PC-9 (cell line): ENCODE measurements at regions not wholly inside any gene's neighbourhood (a gene's known extent, or its start where the extent isn't known, plus 50 kb on each side); places are given as distances from the start of the nearest gene placed in this dataset.

Experiments
- CTCF ChIP-seq: fragments of 200-600 bp; sonication (generic); conservative IDR thresholded peaks from 2 replicates; pipeline ENCODE4 v1.6.1; 2017; ENCODE audit warnings: mixed run types, antibody characterized with exemption, mild to moderate bottlenecking, moderate library complexity
- EZH2 ChIP-seq: fragments of 200-600 bp; sonication (generic); IDR thresholded peaks from 2 replicates; pipeline ENCODE4 v1.8.0; 2017; ENCODE audit warnings: antibody characterized with exemption, low read depth

GRCh38 chr7:47125529-47125928, 456.4 kb downstream of the TNS3 start:
- TF ChIP-seq CTCF (no peak), EZH2 (no peak)
